DOHH2 (cell line): ENCODE measurements at regions not wholly inside any gene's neighbourhood (a gene's known extent, or its start where the extent isn't known, plus 50 kb on each side); places are given as distances from the start of the nearest gene placed in this dataset.

Experiments used
- H3F3A ChIP-seq: fragments of 200-600 bp; sonication (generic), shearing (Covaris generic); 2 replicates; pipeline ENCODE4 v1.6.0; 2016; ENCODE audit warnings: antibody characterized with exemption, mild to moderate bottlenecking; ENCODE audit not compliant: control insufficient read depth, insufficient read depth
- H3K27ac ChIP-seq: fragments of 200-600 bp; sonication (generic); 2 replicates; pipeline ENCODE4 v1.5.1; 2014; ENCODE audit warnings: low read depth, mild to moderate bottlenecking, low read length, moderate library complexity
- H3K27me3 ChIP-seq: fragments of 200-600 bp; sonication (generic); 2 replicates; pipeline ENCODE4 v1.6.1; 2014; ENCODE audit warnings: mild to moderate bottlenecking, low read length, mixed read lengths; ENCODE audit not compliant: control insufficient read depth
- H3K36me3 ChIP-seq: fragments of 200-600 bp; sonication (generic); 2 replicates; pipeline ENCODE4 v1.6.1; 2014; ENCODE audit warnings: mild to moderate bottlenecking, low read length, moderate library complexity, mixed read lengths; ENCODE audit not compliant: control insufficient read depth
- H3K4me1 ChIP-seq: fragments of 200-600 bp; sonication (generic); 2 replicates; pipeline ENCODE4 v1.6.1; 2014; ENCODE audit warnings: mild to moderate bottlenecking, low read length, mixed read lengths; ENCODE audit not compliant: control insufficient read depth
- H3K4me2 ChIP-seq: fragments of 200-600 bp; sonication (generic); 2 replicates; pipeline ENCODE4 v1.6.0; 2014; ENCODE audit warnings: mild to moderate bottlenecking, low read length, moderate library complexity
- H3K4me3 ChIP-seq: fragments of 200-600 bp; sonication (generic); 2 replicates; pipeline ENCODE4 v1.5.1; 2014; ENCODE audit warnings: mild to moderate bottlenecking, low read length, mixed read lengths
- H3K79me2 ChIP-seq: fragments of 200-600 bp; sonication (generic); 2 replicates; pipeline ENCODE4 v1.6.1; 2014; ENCODE audit warnings: mild to moderate bottlenecking, low read length, mixed read lengths; ENCODE audit not compliant: control insufficient read depth
- H3K9me2 ChIP-seq: fragments of 200-600 bp; sonication (generic); replicated peaks from 2 replicates; pipeline ENCODE4 v1.6.1; 2014; ENCODE audit warnings: mild to moderate bottlenecking, low read length, mixed read lengths; ENCODE audit not compliant: control insufficient read depth
- H3K9me3 ChIP-seq: fragments of 200-600 bp; sonication (generic); 2 replicates; pipeline ENCODE4 v1.6.1; 2014; ENCODE audit warnings: antibody characterized with exemption, low read length, mixed read lengths; ENCODE audit not compliant: control insufficient read depth, insufficient read depth
- H4K20me1 ChIP-seq: fragments of 200-600 bp; sonication (generic); 2 replicates; pipeline ENCODE4 v1.6.0; 2014; ENCODE audit warnings: low read depth, mild to moderate bottlenecking, antibody characterized with exemption, low read length, moderate library complexity; ENCODE audit not compliant: control insufficient read depth, insufficient read depth
- CTCF ChIP-seq: fragments of 200-600 bp; sonication (generic); IDR thresholded peaks from one replicate; pipeline ENCODE4 v1.5.1; 2014; ENCODE audit warnings: antibody characterized with exemption, mild to moderate bottlenecking, low read depth, low read length; ENCODE audit not compliant: poor library complexity, severe bottlenecking
- EZH2phosphoT487 ChIP-seq: fragments of 200-600 bp; sonication (generic); IDR thresholded peaks from 2 replicates; pipeline ENCODE4 v1.6.1; 2017; ENCODE audit warnings: borderline replicate concordance, mild to moderate bottlenecking, antibody characterized with exemption, low read length, moderate library complexity, mixed read lengths

- Histone ChIP-seq H3F3A (no peaks in the 10 kb centered on the region), H3K9me3 (no peaks in the 10 kb centered on the region), H3K27me3 (no peaks in the 10 kb centered on the region), H3K4me1 (no peaks in the 10 kb centered on the region), H3K4me3 (no peak overlapping the region), H3K4me2 (no peak overlapping the region), H3K79me2 (no peaks in the 10 kb centered on the region), H4K20me1 (no peaks in the 10 kb centered on the region), H3K9me2 (no peaks in the 10 kb centered on the region), H3K27ac (no peak overlapping the region), H3K36me3 (no peaks in the 10 kb centered on the region)
- TF ChIP-seq EZH2phosphoT487 (no peak), CTCF (no peak)
These were observed 82.9 kb upstream of the NHS start for GRCh38 chrX:17292111-17292527.

- TF ChIP-seq EZH2phosphoT487 (no peak), CTCF (no peak)
- Histone ChIP-seq H3K9me2 (no peaks in the 10 kb centered on the region), H3K36me3 (no peaks in the 10 kb centered on the region)
These were observed 80.4 kb upstream of the NHS start for GRCh38 chrX:17294561-17294960.

GRCh38 chrX:17295791-17296190 is 79.2 kb upstream of the NHS start:
- H3K36me3 ChIP-seq, result no peaks in the 10 kb centered on the region
- H3K4me2 ChIP-seq, result no peak overlapping the region
- no peak overlapping the region for H3K4me3 ChIP-seq
- no peaks in the 10 kb centered on the region for H3K9me2 ChIP-seq
- H3K9me3 ChIP-seq, result no peaks in the 10 kb centered on the region
- no peak overlapping the region for H3K27ac ChIP-seq
- no peaks in the 10 kb centered on the region for H3K27me3 ChIP-seq
- H3K79me2 ChIP-seq, result no peaks in the 10 kb centered on the region
- no peak for TF ChIP-seq EZH2phosphoT487
- no peak for TF ChIP-seq CTCF
- peaks cover 4% of the 10 kb centered on the region; the same call in 1 of the 2 replicates for H3K4me1 ChIP-seq
- H4K20me1 ChIP-seq, result no peaks in the 10 kb centered on the region
- no peaks in the 10 kb centered on the region for H3F3A ChIP-seq

More at GRCh38 chrX:17294561-17294960, 80.4 kb upstream of the NHS start:
- Histone ChIP-seq H3K4me3 (no peak overlapping the region), H3K27ac (no peak overlapping the region), H3K27me3 (no peaks in the 10 kb centered on the region), H4K20me1 (no peaks in the 10 kb centered on the region), H3K9me3 (no peaks in the 10 kb centered on the region), H3K79me2 (no peaks in the 10 kb centered on the region), H3K4me2 (no peak overlapping the region), H3F3A (no peaks in the 10 kb centered on the region), H3K4me1 (peaks cover 4% of the 10 kb centered on the region; the same call in 1 of the 2 replicates)

GRCh38 chrX:17298564-17298963 is 76.4 kb upstream of the NHS start:
- Histone ChIP-seq H3K27me3 (no peaks in the 10 kb centered on the region), H3K27ac (no peak overlapping the region), H3K4me2 (no peak overlapping the region), H3K4me1 (peaks cover 4% of the 10 kb centered on the region; the same call in 1 of the 2 replicates), H3K4me3 (no peak overlapping the region), H3F3A (no peaks in the 10 kb centered on the region), H4K20me1 (no peaks in the 10 kb centered on the region), H3K9me2 (no peaks in the 10 kb centered on the region), H3K36me3 (no peaks in the 10 kb centered on the region), H3K79me2 (no peaks in the 10 kb centered on the region), H3K9me3 (no peaks in the 10 kb centered on the region)
- TF ChIP-seq EZH2phosphoT487 (no peak), CTCF (no peak)
